RWPE1 (cell line): ENCODE measurements at regions not wholly inside any gene's neighbourhood (a gene's known extent, or its start where the extent isn't known, plus 50 kb on each side); places are given as distances from the start of the nearest gene placed in this dataset.
"Not testable (repeated sequence)": the region's sequence is repeated elsewhere in the genome, so short reads cannot be mapped to it uniquely, and the experiment has no call there.

Experiments
- CTCF ChIA-PET: fragments of 350-600 bp; sonication (Branson Sonifier 250); formaldehyde crosslinking; extraction: SDS; loops from one replicate; lab custom pipeline; 2021; lab: Yijun Ruan, JAX
- POLR2A ChIA-PET: fragments of 400-600 bp; formaldehyde crosslinking; extraction: SDS; loops from one replicate; lab custom pipeline; 2020; ENCODE audit warnings: antibody characterized with exemption; ENCODE audit not compliant: low non-redundant PET; lab: Yijun Ruan, JAX
- DNase-seq: peaks from one replicate; pipeline ENCODE4 v3.0.0; 2012; ENCODE audit warnings: low spot score
- H3K27ac ChIP-seq: fragments of 450-650 bp; 2 replicates; pipeline ENCODE4 v1.5.1; 2017
- CTCF ChIP-seq: fragments of 450-650 bp; conservative IDR thresholded peaks from 2 replicates; pipeline ENCODE4 v1.5.1; 2017; ENCODE audit warnings: low read depth, mild to moderate bottlenecking

GRCh38 chr18:51257150-51257549 is 59.7 kb upstream of the MEX3C start:
- no peak for DNase-seq
- TF ChIP-seq CTCF: no peak
- POLR2A ChIA-PET: no interaction called here
- CTCF ChIA-PET: no interaction called here
- no peak overlapping the region for H3K27ac ChIP-seq

- ChIA-PET CTCF (no interaction called here), POLR2A (no interaction called here)
- H3K27ac ChIP-seq: no peak overlapping the region
- DNase-seq: no peak
- TF ChIP-seq CTCF: no peak
These were observed 62.6 kb upstream of the MEX3C start for GRCh38 chr18:51260118-51260517.

- CTCF ChIA-PET, H3K27ac ChIP-seq, DNase-seq, POLR2A ChIA-PET: not testable (repeated sequence)
These were observed 68.6 kb upstream of the MEX3C start for GRCh38 chr18:51266077-51266476.

- no peak for TF ChIP-seq CTCF
- DNase-seq: peak; percentile 10
- no peak overlapping the region for H3K27ac ChIP-seq
- CTCF ChIA-PET: interaction anchor here (0.6 kb wide), 1 partner anchor 149 kb away, joined by 3 read pairs; no protein-coding TSS in a partner anchor
- POLR2A ChIA-PET: no interaction called here
These were observed 69.3 kb upstream of the MEX3C start for GRCh38 chr18:51266773-51267172.

- no peak for TF ChIP-seq CTCF
- H3K27ac ChIP-seq: no peak overlapping the region
- ChIA-PET POLR2A (no interaction called here), CTCF (no interaction called here)
- no peak for DNase-seq
These were observed 76.0 kb upstream of the MEX3C start for GRCh38 chr18:51273437-51273836.

GRCh38 chr18:51275712-51276476 is 78.4 kb upstream of the MEX3C start:
- no peak overlapping the region for H3K27ac ChIP-seq
- CTCF ChIA-PET: no interaction called here
- no peak for TF ChIP-seq CTCF
- no peak for DNase-seq
- POLR2A ChIA-PET: no interaction called here

GRCh38 chr18:51278045-51278649 is 80.7 kb upstream of the MEX3C start:
- CTCF ChIA-PET: interaction anchor here (0.5 to 1.5 kb wide), 7 partner anchors 79 to 439 kb away, joined by 3 to 5 read pairs (median 4); no protein-coding TSS in a partner anchor
- POLR2A ChIA-PET: no interaction called here
- DNase-seq: peak; percentile 28

More at GRCh38 chr18:51278045-51278649, 80.7 kb upstream of the MEX3C start:
- H3K27ac ChIP-seq: no peak overlapping the region
- peak; percentile 66 for TF ChIP-seq CTCF
